Mammary epithelial cell (primary cell): ENCODE measurements at regions not wholly inside any gene's neighbourhood (a gene's known extent, or its start where the extent isn't known, plus 50 kb on each side); places are given as distances from the start of the nearest gene placed in this dataset.

Experiments
- CTCF ChIP-seq, 2 donors: IDR thresholded peaks in 1 of 2; conservative IDR thresholded peaks in 1 of 2; 2 replicates each; pipeline ENCODE4 v1.5.1; 2011 to 2012; ENCODE audit warnings: inconsistent platforms in 2 of 2, low read length in 2 of 2, mild to moderate bottlenecking in 2 of 2, control low read depth in 1 of 2, low read depth in 1 of 2; ENCODE audit not compliant: insufficient read depth in 1 of 2; ENCODE audit errors: extremely low read depth in 1 of 2
- EZH2 ChIP-seq: IDR thresholded peaks from 2 replicates; pipeline ENCODE4 v1.6.1; 2012; ENCODE audit warnings: low read length, inconsistent platforms, borderline replicate concordance

- no peak for TF ChIP-seq CTCF (conservative IDR thresholded peaks at IDR 0.05 in 1 of 2, IDR thresholded peaks at IDR 0.05 in 1 of 2; ENCODE audit: extremely low read depth in 1 of 2, insufficient read depth in 1 of 2, low read depth in 1 of 2, low read length in 2 of 2)
- no peak for TF ChIP-seq EZH2
These were observed 228.5 kb upstream of the MME start for GRCh38 chr3:154851644-154852043.
